DND-41 (cell line): ENCODE measurements at regions not wholly inside any gene's neighbourhood (a gene's known extent, or its start where the extent isn't known, plus 50 kb on each side); places are given as distances from the start of the nearest gene placed in this dataset.

Source experiments
- EZH2 ChIP-seq: IDR thresholded peaks from 3 replicates; pipeline ENCODE4 v1.6.1; 2012; ENCODE audit warnings: borderline replicate concordance, low read depth, mild to moderate bottlenecking, moderate library complexity, low read length, inconsistent platforms; ENCODE audit not compliant: severe bottlenecking
- TF ChIP-seq, protein P1 (sequence below): IDR thresholded peaks from 2 replicates; pipeline ENCODE4 v1.5.1; 2012; ENCODE audit warnings: borderline replicate concordance, low read length, moderate library complexity, mild to moderate bottlenecking; ENCODE audit not compliant: poor library complexity, severe bottlenecking; ENCODE audit errors: extremely low read depth

DNA sequence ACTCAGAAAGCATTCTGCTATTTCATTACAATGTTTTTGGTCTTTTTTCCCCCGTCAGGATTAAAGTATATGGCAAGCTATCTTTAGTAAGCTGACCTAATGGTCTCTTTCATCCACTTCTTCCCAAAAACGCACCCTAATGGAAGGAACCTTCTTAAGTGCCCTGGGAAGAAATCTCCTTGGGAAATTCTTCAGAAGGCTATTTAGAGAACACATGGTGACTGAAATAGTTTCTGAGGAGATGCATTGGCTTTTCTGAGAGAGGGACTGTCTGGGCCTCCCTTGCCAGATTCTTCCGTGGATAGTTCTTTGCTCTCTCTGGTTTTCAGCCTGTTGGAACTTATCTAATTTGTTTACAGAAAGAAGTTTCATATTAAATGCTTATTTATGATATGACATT is 524.1 kb upstream of the MEF2C start:
- TF ChIP-seq EZH2, result no peak
- TF ChIP-seq, protein P1, sequence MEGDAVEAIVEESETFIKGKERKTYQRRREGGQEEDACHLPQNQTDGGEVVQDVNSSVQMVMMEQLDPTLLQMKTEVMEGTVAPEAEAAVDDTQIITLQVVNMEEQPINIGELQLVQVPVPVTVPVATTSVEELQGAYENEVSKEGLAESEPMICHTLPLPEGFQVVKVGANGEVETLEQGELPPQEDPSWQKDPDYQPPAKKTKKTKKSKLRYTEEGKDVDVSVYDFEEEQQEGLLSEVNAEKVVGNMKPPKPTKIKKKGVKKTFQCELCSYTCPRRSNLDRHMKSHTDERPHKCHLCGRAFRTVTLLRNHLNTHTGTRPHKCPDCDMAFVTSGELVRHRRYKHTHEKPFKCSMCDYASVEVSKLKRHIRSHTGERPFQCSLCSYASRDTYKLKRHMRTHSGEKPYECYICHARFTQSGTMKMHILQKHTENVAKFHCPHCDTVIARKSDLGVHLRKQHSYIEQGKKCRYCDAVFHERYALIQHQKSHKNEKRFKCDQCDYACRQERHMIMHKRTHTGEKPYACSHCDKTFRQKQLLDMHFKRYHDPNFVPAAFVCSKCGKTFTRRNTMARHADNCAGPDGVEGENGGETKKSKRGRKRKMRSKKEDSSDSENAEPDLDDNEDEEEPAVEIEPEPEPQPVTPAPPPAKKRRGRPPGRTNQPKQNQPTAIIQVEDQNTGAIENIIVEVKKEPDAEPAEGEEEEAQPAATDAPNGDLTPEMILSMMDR, result no peak
